ENCODE measurements at regions not wholly inside any gene's neighbourhood (a gene's known extent, or its start where the extent isn't known, plus 50 kb on each side); places are given as distances from the start of the nearest gene placed in this dataset.

DNA sequence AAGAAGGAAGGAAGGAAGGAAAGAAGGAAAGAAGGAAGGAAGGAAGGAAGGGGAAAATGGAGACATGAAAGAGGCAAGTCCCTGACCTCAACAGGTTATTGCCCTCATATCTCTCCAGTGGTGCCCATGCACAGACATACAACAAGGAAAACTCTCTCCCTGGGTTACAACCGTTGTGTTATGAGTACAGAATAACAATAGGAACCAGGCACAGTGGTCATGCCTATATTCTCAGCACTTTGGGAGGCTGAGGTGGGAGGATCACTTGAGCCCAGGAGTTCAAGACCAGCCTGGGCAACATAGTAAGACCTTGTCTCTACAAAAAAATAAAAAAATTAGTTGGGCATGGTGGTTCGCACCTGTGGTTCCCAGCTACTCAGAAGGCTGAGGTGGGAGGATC is 139.4 kb upstream of the HMGA2 start:
- no peak for TF ChIP-seq POLR2A (IDR thresholded peaks at IDR 0.05)
- no peak for TF ChIP-seq CTCF (IDR thresholded peaks at IDR 0.05)
